KMS-11 (cell line): ENCODE measurements at regions not wholly inside any gene's neighbourhood (a gene's known extent, or its start where the extent isn't known, plus 50 kb on each side); places are given as distances from the start of the nearest gene placed in this dataset.

Source experiments
- H2AFZ ChIP-seq: fragments of 200-600 bp; sonication (generic); 2 replicates; pipeline ENCODE4 v1.6.1; 2016; ENCODE audit warnings: antibody characterized with exemption, mixed run types, low read depth
- H3K27ac ChIP-seq: fragments of 200-600 bp; sonication (generic); 2 replicates; pipeline ENCODE4 v1.6.1; 2016; ENCODE audit warnings: mild to moderate bottlenecking, mixed run types
- H3K27me3 ChIP-seq: fragments of 200-600 bp; sonication (generic); 2 replicates; pipeline ENCODE4 v1.6.1; 2017; ENCODE audit warnings: mild to moderate bottlenecking, low read depth, mixed run types, moderate library complexity; ENCODE audit not compliant: insufficient read depth
- H3K36me3 ChIP-seq: fragments of 200-600 bp; sonication (generic); 2 replicates; pipeline ENCODE4 v1.6.1; 2017; ENCODE audit warnings: mild to moderate bottlenecking, mixed run types; ENCODE audit not compliant: insufficient read depth
- H3K4me1 ChIP-seq: fragments of 200-600 bp; sonication (generic); 2 replicates; pipeline ENCODE4 v1.6.1; 2016; ENCODE audit warnings: mild to moderate bottlenecking, low read depth, mixed run types; ENCODE audit not compliant: poor library complexity, severe bottlenecking
- H3K4me2 ChIP-seq: fragments of 200-600 bp; sonication (generic); 2 replicates; pipeline ENCODE4 v1.7.0; 2016; ENCODE audit warnings: mild to moderate bottlenecking, mixed run types
- H3K4me3 ChIP-seq: fragments of 200-600 bp; sonication (generic); IDR thresholded peaks from 2 replicates; pipeline ENCODE4 v1.6.1; 2017; ENCODE audit warnings: low read depth, low read length, mixed read lengths; ENCODE audit not compliant: insufficient read depth
- H3K79me2 ChIP-seq: fragments of 200-600 bp; sonication (generic); 2 replicates; pipeline ENCODE4 v1.6.1; 2016; ENCODE audit warnings: low read depth, mixed run types; ENCODE audit not compliant: insufficient read depth
- H3K9ac ChIP-seq: fragments of 200-600 bp; sonication (generic); 2 replicates; pipeline ENCODE4 v1.6.1; 2016; ENCODE audit warnings: mild to moderate bottlenecking, mixed run types
- H4K20me1 ChIP-seq: fragments of 200-600 bp; sonication (generic); 2 replicates; pipeline ENCODE4 v1.6.1; 2016; ENCODE audit warnings: mild to moderate bottlenecking, mixed run types; ENCODE audit not compliant: insufficient read depth
- CTCF ChIP-seq: fragments of 200-600 bp; sonication (generic); conservative IDR thresholded peaks from 2 replicates; pipeline ENCODE4 v1.6.1; 2017; ENCODE audit warnings: low read depth, mild to moderate bottlenecking, antibody characterized with exemption, low read length, moderate library complexity, mixed read lengths

GRCh38 chr11:27907530-27907929 lies 200.4 kb downstream of the KIF18A start:
- H3K4me2 ChIP-seq: peak overlapping the region; percentile 88

GRCh38 chr11:27907091-27907490 lies 200.9 kb downstream of the KIF18A start:
- peaks cover 28% of the 10 kb centered on the region for H3K4me1 ChIP-seq
- H2AFZ ChIP-seq: no peak overlapping the region
- no peaks in the 10 kb centered on the region for H3K36me3 ChIP-seq
- no peak overlapping the region for H3K9ac ChIP-seq
- H3K79me2 ChIP-seq: no peaks in the 10 kb centered on the region
- no peak overlapping the region for H3K4me3 ChIP-seq
- no peak for TF ChIP-seq CTCF
- H4K20me1 ChIP-seq: no peaks in the 10 kb centered on the region
- peak overlapping the region; percentile 88 for H3K4me2 ChIP-seq
- H3K27me3 ChIP-seq: no peaks in the 10 kb centered on the region; the same call in 1 of the 2 replicates
- no peak overlapping the region for H3K27ac ChIP-seq

More at GRCh38 chr11:27907530-27907929, 200.4 kb downstream of the KIF18A start:
- no peak overlapping the region for H3K4me3 ChIP-seq
- no peak overlapping the region for H3K27ac ChIP-seq
- H3K79me2 ChIP-seq: no peaks in the 10 kb centered on the region
- H3K4me1 ChIP-seq: peaks cover 28% of the 10 kb centered on the region
- TF ChIP-seq CTCF: no peak
- H3K27me3 ChIP-seq: no peaks in the 10 kb centered on the region; the same call in 1 of the 2 replicates
- no peaks in the 10 kb centered on the region for H3K36me3 ChIP-seq
- no peak overlapping the region for H2AFZ ChIP-seq
- H3K9ac ChIP-seq: no peak overlapping the region
- H4K20me1 ChIP-seq: no peaks in the 10 kb centered on the region

GRCh38 chr11:27904358-27905055 lies 203.4 kb downstream of the KIF18A start:
- peaks cover 28% of the 10 kb centered on the region for H3K4me1 ChIP-seq
- H3K4me3 ChIP-seq: no peak overlapping the region
- H4K20me1 ChIP-seq: no peaks in the 10 kb centered on the region
- H3K4me2 ChIP-seq: no peak overlapping the region
- H3K36me3 ChIP-seq: no peaks in the 10 kb centered on the region
- no peak overlapping the region for H3K9ac ChIP-seq
- no peak overlapping the region for H2AFZ ChIP-seq
- no peak overlapping the region for H3K27ac ChIP-seq
- no peaks in the 10 kb centered on the region; the same call in 1 of the 2 replicates for H3K27me3 ChIP-seq
- no peaks in the 10 kb centered on the region for H3K79me2 ChIP-seq
- TF ChIP-seq CTCF: no peak

- no peak for TF ChIP-seq CTCF
- H3K79me2 ChIP-seq: no peaks in the 10 kb centered on the region
- H3K4me3 ChIP-seq: no peak overlapping the region
- H3K4me1 ChIP-seq: peaks cover 17% of the 10 kb centered on the region
- H3K4me2 ChIP-seq: no peak overlapping the region
- no peaks in the 10 kb centered on the region for H3K36me3 ChIP-seq
- no peak overlapping the region for H2AFZ ChIP-seq
- H3K9ac ChIP-seq: no peak overlapping the region
- H3K27ac ChIP-seq: no peak overlapping the region
- H4K20me1 ChIP-seq: no peaks in the 10 kb centered on the region
- H3K27me3 ChIP-seq: no peaks in the 10 kb centered on the region; the same call in 1 of the 2 replicates
These were observed 202.8 kb upstream of the BDNF start for GRCh38 chr11:27902981-27903624.
